Sigmoid colon (tissue), 6 donors: ENCODE measurements at regions not wholly inside any gene's neighbourhood (a gene's known extent, or its start where the extent isn't known, plus 50 kb on each side); places are given as distances from the start of the nearest gene placed in this dataset.

Source experiments
- DNase-seq: peaks from one replicate; pipeline ENCODE4 v3.0.0-alpha.2; 2019
- H3K27ac ChIP-seq, 4 donors: fragments of 200-600 bp; sonication (generic); one replicate each; pipeline ENCODE4 v1.5.1; 2016 to 2019; ENCODE audit warnings: mild to moderate bottlenecking in 1 of 4
- H3K27me3 ChIP-seq, 3 donors: fragments of 200-600 bp; sonication (generic); one replicate each; pipeline ENCODE4 v1.5.1; 2019; ENCODE audit warnings: mild to moderate bottlenecking in 1 of 3
- H3K36me3 ChIP-seq, 4 donors: fragments of 200-600 bp; sonication (generic); one replicate each; pipeline ENCODE4 v1.5.1; 2016 to 2019
- H3K4me1 ChIP-seq, 4 donors: fragments of 200-600 bp; sonication (generic); one replicate each; pipeline ENCODE4 v1.5.1; 2017 to 2019
- H3K4me3 ChIP-seq, 4 donors: fragments of 200-600 bp; sonication (generic); one replicate each; pipeline ENCODE4 v1.5.1; 2017 to 2019; ENCODE audit warnings: mild to moderate bottlenecking in 2 of 4, moderate library complexity in 1 of 4
- H3K9me3 ChIP-seq, 4 donors: fragments of 200-600 bp in 3 of 4; sonication (generic) in 3 of 4; one replicate each; pipeline versions ENCODE4 v1.5.1 to v1.6.1; 2013 to 2019
- CTCF ChIP-seq, 4 experiments: fragments of 450-650 bp in 3 of 4; fragments of 200-600 bp in 1 of 4; IDR thresholded peaks; one replicate each; pipeline ENCODE4 v1.5.1; 2016 to 2019; ENCODE audit warnings: antibody characterized with exemption in 4 of 4, mild to moderate bottlenecking in 3 of 4, moderate library complexity in 2 of 4
- EP300 ChIP-seq, 4 donors: sonication (generic); formaldehyde crosslinking; IDR thresholded peaks; one replicate each; pipeline ENCODE4 v1.6.1; 2017; ENCODE audit warnings: antibody characterized with exemption in 4 of 4
- POLR2A ChIP-seq, 2 donors: fragments of 450-650 bp; IDR thresholded peaks; one replicate each; pipeline ENCODE4 v1.6.1; 2016; ENCODE audit warnings: antibody characterized with exemption in 2 of 2, mild to moderate bottlenecking in 2 of 2, moderate library complexity in 2 of 2
- POLR2AphosphoS5 ChIP-seq, 4 donors: sonication (generic); formaldehyde crosslinking; IDR thresholded peaks; one replicate each; pipeline ENCODE4 v1.6.1; 2017; ENCODE audit warnings: antibody characterized with exemption in 4 of 4
- WGBS, 2 donors: extraction: QIAGEN DNeasy Blood & Tissue Kit; methylation state at CpG; one replicate each; pipeline ENCODE4 v1.1.7; 2013; 5-methylcytosine and 5-hydroxymethylcytosine counted together
- intact Hi-C: fragments of 100-400 bp; cut with DNase I; formaldehyde crosslinking; loops from one replicate; pipeline ENCODE4 v1.15.1; 2023
- donor health status: healthy with polysubstance abuse.
- donor health status: healthy.

DNA sequence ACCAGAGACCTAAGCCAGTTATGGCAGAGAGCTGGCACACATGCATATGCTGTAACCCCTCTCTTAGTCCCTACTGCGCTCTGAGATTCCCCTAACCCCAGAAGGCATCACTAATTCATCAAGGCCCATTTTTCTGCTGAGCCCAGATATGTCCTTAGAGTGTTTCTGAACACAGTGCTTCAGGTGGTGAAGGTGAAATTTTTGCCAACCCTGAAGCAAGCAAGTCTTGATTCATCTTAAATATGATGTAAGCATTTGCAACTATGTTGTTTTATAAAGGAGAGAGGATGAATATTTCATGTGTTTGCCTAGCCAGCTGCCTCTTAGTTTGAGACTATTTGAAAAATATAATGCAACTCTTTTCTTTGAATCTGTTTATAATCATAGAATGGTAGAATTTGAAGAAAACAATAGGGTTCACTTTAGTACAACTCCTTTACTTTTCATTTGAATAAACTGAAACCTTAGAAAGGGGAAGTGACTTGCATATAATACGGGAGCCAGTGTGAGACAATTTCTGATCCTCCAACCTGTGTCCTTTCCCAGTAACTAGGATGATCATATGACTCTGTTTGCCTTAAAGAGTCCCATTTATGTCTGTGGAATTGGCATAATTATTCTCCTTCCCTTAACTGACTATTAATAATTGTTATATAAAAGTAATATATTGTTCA is 194.3 kb upstream of the MTNR1B start:
- TF ChIP-seq POLR2A (IDR thresholded peaks at IDR 0.05), result no peak
- no peak for TF ChIP-seq EP300 (IDR thresholded peaks at IDR 0.05)
- TF ChIP-seq POLR2AphosphoS5 (IDR thresholded peaks at IDR 0.05), result no peak
- no peak for TF ChIP-seq CTCF (IDR thresholded peaks at IDR 0.05)
- no peaks in the 10 kb centered on the region for H3K9me3 ChIP-seq
- H3K27ac ChIP-seq, result no peak overlapping the region
- H3K36me3 ChIP-seq, result no peaks in the 10 kb centered on the region
- DNase-seq, result no peak
- WGBS, 2 donors, result 78 to 92% methylated on average over 2 of the region's 2 CpGs
- H3K27me3 ChIP-seq, result no peaks in the 10 kb centered on the region
- intact Hi-C loops, result no loop called here
- H3K4me3 ChIP-seq, result no peak overlapping the region
- H3K4me1 ChIP-seq, result no peaks in the 10 kb centered on the region

- no peaks in the 10 kb centered on the region for H3K4me1 ChIP-seq
- H3K27me3 ChIP-seq, result no peaks in the 10 kb centered on the region
- H3K36me3 ChIP-seq, result no peaks in the 10 kb centered on the region
- H3K9me3 ChIP-seq, result no peaks in the 10 kb centered on the region
- no peak overlapping the region for H3K27ac ChIP-seq
- DNase-seq, result no peak
- no peak overlapping the region for H3K4me3 ChIP-seq
- TF ChIP-seq POLR2A (IDR thresholded peaks at IDR 0.05) (no peak), POLR2AphosphoS5 (IDR thresholded peaks at IDR 0.05) (no peak), EP300 (IDR thresholded peaks at IDR 0.05) (no peak)
- intact Hi-C loops, result no loop called here
- 81 to 90% methylated on average over 2 of the region's 2 CpGs for WGBS, 2 donors
These were observed 192.8 kb upstream of the MTNR1B start for GRCh38 chr11:92776676-92777075.

DNA sequence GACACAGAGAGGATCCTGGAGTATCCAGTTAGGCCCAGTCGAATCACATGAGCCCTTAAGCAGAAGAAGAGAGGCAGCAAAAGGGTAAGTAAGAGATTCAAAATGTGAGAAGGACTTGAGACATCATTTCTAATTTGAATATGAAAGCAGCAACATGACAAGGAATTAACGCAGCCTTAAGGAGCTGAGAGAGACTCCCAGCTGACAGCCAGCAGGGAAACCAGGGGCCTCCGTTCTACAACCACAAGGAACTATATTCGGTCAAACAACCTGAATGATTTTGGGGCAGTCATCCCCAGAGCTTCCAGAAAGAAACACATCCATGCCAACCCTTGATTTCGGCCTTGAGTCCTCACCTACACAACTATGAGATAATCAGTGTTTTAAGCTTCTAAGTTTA is 189.7 kb upstream of the MTNR1B start:
- no peak overlapping the region for H3K27ac ChIP-seq
- intact Hi-C loops, result no loop called here
- no peaks in the 10 kb centered on the region for H3K36me3 ChIP-seq

GRCh38 chr11:92781151-92781550 is 188.3 kb upstream of the MTNR1B start:
- TF ChIP-seq POLR2AphosphoS5 (IDR thresholded peaks at IDR 0.05) (no peak), CTCF (IDR thresholded peaks at IDR 0.05) (no peak), EP300 (IDR thresholded peaks at IDR 0.05) (no peak), POLR2A (IDR thresholded peaks at IDR 0.05) (no peak)
- H3K27ac ChIP-seq, result no peak overlapping the region
- no peaks in the 10 kb centered on the region for H3K9me3 ChIP-seq
- 95% methylated on average over 8 of the region's 8 CpGs for WGBS, 2 donors
- H3K4me1 ChIP-seq, result no peaks in the 10 kb centered on the region
- intact Hi-C loops, result no loop called here
- H3K36me3 ChIP-seq, result no peaks in the 10 kb centered on the region
- no peak for DNase-seq
- no peaks in the 10 kb centered on the region for H3K27me3 ChIP-seq
- H3K4me3 ChIP-seq, result no peak overlapping the region

More for the DNA sequence above, 189.7 kb upstream of the MTNR1B start:
- H3K4me1 ChIP-seq, result no peaks in the 10 kb centered on the region
- no peaks in the 10 kb centered on the region for H3K9me3 ChIP-seq
- no peaks in the 10 kb centered on the region for H3K27me3 ChIP-seq
- no peak overlapping the region for H3K4me3 ChIP-seq
- no peak for TF ChIP-seq POLR2A (IDR thresholded peaks at IDR 0.05)
- no peak for TF ChIP-seq CTCF (IDR thresholded peaks at IDR 0.05)
- TF ChIP-seq EP300 (IDR thresholded peaks at IDR 0.05), result no peak
- no peak for TF ChIP-seq POLR2AphosphoS5 (IDR thresholded peaks at IDR 0.05)
- WGBS, 2 donors, result 89 to 96% methylated on average over 5 of the region's 5 CpGs
- no peak for DNase-seq

- WGBS, 2 donors, result 82 to 87% methylated on average over 5 of the region's 5 CpGs
- TF ChIP-seq EP300 (IDR thresholded peaks at IDR 0.05) (no peak), POLR2AphosphoS5 (IDR thresholded peaks at IDR 0.05) (no peak), POLR2A (IDR thresholded peaks at IDR 0.05) (no peak), CTCF (IDR thresholded peaks at IDR 0.05) (no peak)
- H3K27ac ChIP-seq, result no peak overlapping the region
- H3K36me3 ChIP-seq, result no peaks in the 10 kb centered on the region
- H3K27me3 ChIP-seq, result no peaks in the 10 kb centered on the region
- intact Hi-C loops, result no loop called here
- no peaks in the 10 kb centered on the region for H3K4me1 ChIP-seq
- no peak for DNase-seq
- no peaks in the 10 kb centered on the region for H3K9me3 ChIP-seq
- no peak overlapping the region for H3K4me3 ChIP-seq
These were observed 186.6 kb upstream of the MTNR1B start for GRCh38 chr11:92782806-92783205.
